ENCODE measurements at regions not wholly inside any gene's neighbourhood (a gene's known extent, or its start where the extent isn't known, plus 50 kb on each side); places are given as distances from the start of the nearest gene placed in this dataset.

- Histone ChIP-seq H3K27me3 (replicated peaks in 1 of 4; ENCODE audit: control insufficient read depth in 3 of 4, extremely low read depth in 1 of 4, insufficient read depth in 3 of 4, low read length in 3 of 4) (no peaks in the 10 kb centered on the region), H3K4me3 (ENCODE audit: extremely low read depth in 1 of 4, insufficient read depth in 2 of 4, low read depth in 3 of 4, low read length in 4 of 4) (no peak overlapping the region), H2AK5ac (ENCODE audit: low read depth, low read length) (no peak overlapping the region), H3K56ac (replicated peaks; ENCODE audit: insufficient read length, low read depth, low read length) (no peak overlapping the region), H3K4ac (replicated peaks; ENCODE audit: insufficient read length, low read depth, low read length) (no peak overlapping the region), H3K9me3 (ENCODE audit: insufficient read depth in 2 of 2, low read depth in 1 of 2, low read length in 1 of 2) (peaks cover 0 to 20% of the 10 kb centered on the region in 2 experiments; a peak in 1 of 4 replicates), H2BK5ac (ENCODE audit: low read depth, low read length) (no peak overlapping the region), H3K23ac (ENCODE audit: insufficient read length) (no peak overlapping the region), H2BK15ac (ENCODE audit: low read length) (no peak overlapping the region), H4K20me1 (replicated peaks in 1 of 2; ENCODE audit: control insufficient read depth in 1 of 2, insufficient read depth in 2 of 2, low read length in 2 of 2) (no peaks in the 10 kb centered on the region), H2BK12ac (ENCODE audit: low read depth, low read length) (no peak overlapping the region), H3K79me2 (ENCODE audit: control insufficient read depth in 1 of 2, insufficient read depth in 2 of 2, low read length in 2 of 2) (no peaks in the 10 kb centered on the region), H3K79me1 (ENCODE audit: low read depth, low read length) (no peaks in the 10 kb centered on the region), H3K36me3 (ENCODE audit: control insufficient read depth in 2 of 4, insufficient read depth in 4 of 4, low read length in 3 of 4) (no peaks in the 10 kb centered on the region), H2BK120ac (replicated peaks; ENCODE audit: low read depth, low read length) (no peak overlapping the region), H3K23me2 (ENCODE audit: low read depth, low read length) (no peaks in the 10 kb centered on the region), H2AFZ (ENCODE audit: low read length) (no peak overlapping the region), H4K8ac (ENCODE audit: extremely low read depth, insufficient read depth, low read length) (no peak overlapping the region), H3K14ac (ENCODE audit: insufficient read length) (no peak overlapping the region), H3K27ac (ENCODE audit: low read depth, low read length) (no peak overlapping the region), H4K5ac (ENCODE audit: insufficient read length, low read depth, low read length) (no peak overlapping the region), H4K91ac (replicated peaks; ENCODE audit: insufficient read length, low read length) (no peak overlapping the region), H3K18ac (ENCODE audit: extremely low read depth, low read length) (no peak overlapping the region), H3K4me2 (ENCODE audit: insufficient read depth in 1 of 2, low read depth in 2 of 2, low read length in 2 of 2) (no peak overlapping the region), H3K4me1 (replicated peaks in 1 of 4; ENCODE audit: control insufficient read depth in 3 of 4, insufficient read depth in 4 of 4, low read length in 3 of 4) (no peaks in the 10 kb centered on the region), H3K9ac (replicated peaks in 1 of 4; ENCODE audit: extremely low read depth in 1 of 4, low read depth in 3 of 4, low read length in 3 of 4) (no peak overlapping the region), H2BK20ac (ENCODE audit: low read length) (no peak overlapping the region)
- POLR2A ChIA-PET (ENCODE audit: partially characterized antibody) = no interaction called here
- FAIRE-seq (no peak), DNase-seq (ENCODE audit: low read depth in 1 of 2, low spot score in 2 of 2) (no peak)
- TF ChIP-seq USF2 (IDR thresholded peaks at IDR 0.05; ENCODE audit: low read length) (no peak), MAFK (IDR thresholded peaks at IDR 0.05; ENCODE audit: low read depth, low read length) (no peak), BRCA1 (IDR thresholded peaks at IDR 0.05; ENCODE audit: low read depth, low read length) (peak; percentile 79)
- CTCF ChIA-PET (ENCODE audit: partially characterized antibody) = no interaction called here
Measured at GRCh38 chrX:117096528-117096927, 633.8 kb upstream of the CT83 start.

All from H1 (cell line).